Activated CD4-positive, alpha-beta T cell treated with anti-CD3 and anti-CD28 coated beads for 36 hours (primary cell): ENCODE measurements at regions not wholly inside any gene's neighbourhood (a gene's known extent, or its start where the extent isn't known, plus 50 kb on each side); places are given as distances from the start of the nearest gene placed in this dataset.
"Not testable (repeated sequence)": the region's sequence is repeated elsewhere in the genome, so short reads cannot be mapped to it uniquely, and the experiment has no call there.

Experiments used
- ATAC-seq: fragments of 200-7000 bp; cut with Tn5 transposase; one replicate; pipeline ENCODE4 v1.10.0; 2021; ENCODE audit warnings: mild to moderate bottlenecking, moderate library complexity
- CTCF ChIA-PET: fragments of 350-600 bp; sonication (Branson Sonifier 250); formaldehyde crosslinking; loops from one replicate; lab custom pipeline; 2021; ENCODE audit warnings: antibody characterized with exemption; lab: Charles Lee
- POLR2A ChIA-PET: fragments of 350-600 bp; sonication (Branson Sonifier 250); formaldehyde crosslinking; loops from one replicate; lab custom pipeline; 2021; ENCODE audit warnings: antibody characterized with exemption, inconsistent platforms; lab: Charles Lee
- DNase-seq: peaks from one replicate; pipeline ENCODE4 v3.0.0-alpha.2; 2020
- H3K27ac Mint-ChIP-seq: one replicate; pipeline ENCODE4 v1.8.0; 2021; ENCODE audit warnings: mixed read lengths
- H3K27me3 Mint-ChIP-seq: one replicate; pipeline ENCODE4 v1.8.0; 2021; ENCODE audit warnings: mixed read lengths
- H3K36me3 Mint-ChIP-seq: one replicate; pipeline ENCODE4 v1.8.0; 2021; ENCODE audit warnings: low read depth, mixed read lengths
- H3K4me1 Mint-ChIP-seq: one replicate; pipeline ENCODE4 v1.8.0; 2021; ENCODE audit warnings: mixed read lengths
- H3K4me3 Mint-ChIP-seq: one replicate; pipeline ENCODE4 v1.8.0; 2021; ENCODE audit warnings: mild to moderate bottlenecking, moderate library complexity, mixed read lengths
- H3K9me3 Mint-ChIP-seq: one replicate; pipeline ENCODE4 v1.8.0; 2021; ENCODE audit warnings: low read depth, mixed read lengths
- intact Hi-C, 2 experiments: fragments of 100-400 bp; cut with DNase I in 1 of 2; cut with micrococcal nuclease in 1 of 2; formaldehyde crosslinking; loops; one replicate each; pipeline versions ENCODE4 v1.14.2 to v1.15.1; 2022 to 2024; cut with DNase I, micrococcal nuclease

GRCh38 chr12:127819056-127819455 is 447.9 kb upstream of the TMEM132C start:
- ChIA-PET POLR2A (no interaction called here), CTCF (no interaction called here)
- H3K36me3 Mint-ChIP-seq, result no peaks in the 10 kb centered on the region
- ATAC-seq, result no peak
- peaks cover 13% of the 10 kb centered on the region for H3K9me3 Mint-ChIP-seq
- no peaks in the 10 kb centered on the region for H3K27me3 Mint-ChIP-seq
- no peak for DNase-seq
- H3K4me3 Mint-ChIP-seq, result no peak overlapping the region
- no peak overlapping the region for H3K27ac Mint-ChIP-seq
- H3K4me1 Mint-ChIP-seq, result no peaks in the 10 kb centered on the region
- intact Hi-C loops, result no loop called here

- no peaks in the 10 kb centered on the region for H3K27me3 Mint-ChIP-seq
- no peak overlapping the region for H3K27ac Mint-ChIP-seq
- peaks cover 8% of the 10 kb centered on the region for H3K9me3 Mint-ChIP-seq
- intact Hi-C loops, result no loop called here
- ATAC-seq, result no peak
- ChIA-PET POLR2A (no interaction called here), CTCF (interaction anchor here (0.8 kb wide), 1 partner anchor 77 kb away, joined by 3 read pairs; no protein-coding TSS in a partner anchor)
- H3K36me3 Mint-ChIP-seq, result no peaks in the 10 kb centered on the region
- no peak overlapping the region for H3K4me3 Mint-ChIP-seq
- no peak for DNase-seq
- H3K4me1 Mint-ChIP-seq, result no peaks in the 10 kb centered on the region
These were observed 446.7 kb upstream of the TMEM132C start for GRCh38 chr12:127820271-127820670.

GRCh38 chr12:127820846-127821245 is 446.1 kb upstream of the TMEM132C start:
- POLR2A ChIA-PET, result no interaction called here
- H3K27ac Mint-ChIP-seq, result no peak overlapping the region
- intact Hi-C loops, result no loop called here
- H3K4me3 Mint-ChIP-seq, result no peak overlapping the region
- H3K9me3 Mint-ChIP-seq, result peaks cover 9% of the 10 kb centered on the region
- H3K27me3 Mint-ChIP-seq, result no peaks in the 10 kb centered on the region
- H3K36me3 Mint-ChIP-seq, result no peaks in the 10 kb centered on the region
- ATAC-seq (no peak), DNase-seq (no peak)
- CTCF ChIA-PET, result interaction anchor here (0.8 kb wide), 1 partner anchor 77 kb away, joined by 3 read pairs; no protein-coding TSS in a partner anchor
- no peaks in the 10 kb centered on the region for H3K4me1 Mint-ChIP-seq

- POLR2A ChIA-PET, result no interaction called here
- ATAC-seq, result no peak
These were observed 444.1 kb upstream of the TMEM132C start for GRCh38 chr12:127822809-127823411.

GRCh38 chr12:127823801-127824200 is 443.2 kb upstream of the TMEM132C start:
- intact Hi-C loops, result no loop called here
- DNase-seq (no peak), ATAC-seq (no peak)
- Mint-ChIP-seq H3K27me3 (no peaks in the 10 kb centered on the region), H3K4me1 (no peaks in the 10 kb centered on the region), H3K27ac (no peak overlapping the region), H3K36me3 (no peaks in the 10 kb centered on the region), H3K4me3 (no peak overlapping the region), H3K9me3 (peaks cover 13% of the 10 kb centered on the region)
- ChIA-PET CTCF (no interaction called here), POLR2A (no interaction called here)

More at GRCh38 chr12:127822809-127823411, 444.1 kb upstream of the TMEM132C start:
- Mint-ChIP-seq H3K9me3 (peaks cover 9% of the 10 kb centered on the region), H3K4me1 (no peaks in the 10 kb centered on the region), H3K36me3 (no peaks in the 10 kb centered on the region), H3K4me3 (no peak overlapping the region), H3K27me3 (no peaks in the 10 kb centered on the region), H3K27ac (no peak overlapping the region)
- intact Hi-C loops, result no loop called here
- CTCF ChIA-PET, result no interaction called here
- no peak for DNase-seq

- Mint-ChIP-seq H3K9me3 (peaks cover 12% of the 10 kb centered on the region), H3K36me3 (no peaks in the 10 kb centered on the region), H3K4me3 (no peak overlapping the region), H3K4me1 (no peaks in the 10 kb centered on the region), H3K27me3 (no peaks in the 10 kb centered on the region), H3K27ac (no peak overlapping the region)
- no peak for ATAC-seq
- intact Hi-C loops, result no loop called here
- DNase-seq, result no peak
- ChIA-PET POLR2A (no interaction called here), CTCF (no interaction called here)
These were observed 437.5 kb upstream of the TMEM132C start for GRCh38 chr12:127829281-127830064.

GRCh38 chr12:127830065-127830460 is 436.9 kb upstream of the TMEM132C start:
- CTCF ChIA-PET, result no interaction called here
- H3K9me3 Mint-ChIP-seq, result peaks cover 12% of the 10 kb centered on the region
- H3K4me1 Mint-ChIP-seq, result no peaks in the 10 kb centered on the region
- POLR2A ChIA-PET, result no interaction called here
- intact Hi-C loops, result no loop called here
- H3K36me3 Mint-ChIP-seq, result no peaks in the 10 kb centered on the region
- no peak overlapping the region for H3K27ac Mint-ChIP-seq
- ATAC-seq (no peak), DNase-seq (no peak)
- no peak overlapping the region for H3K4me3 Mint-ChIP-seq
- H3K27me3 Mint-ChIP-seq, result no peaks in the 10 kb centered on the region

- Mint-ChIP-seq H3K27ac (no peak overlapping the region), H3K4me1 (no peaks in the 10 kb centered on the region), H3K9me3 (peaks cover 9% of the 10 kb centered on the region), H3K36me3 (no peaks in the 10 kb centered on the region), H3K27me3 (no peaks in the 10 kb centered on the region), H3K4me3 (no peak overlapping the region)
- ChIA-PET CTCF (no interaction called here), POLR2A (no interaction called here)
- no peak for ATAC-seq
- intact Hi-C loops, result no loop called here
- no peak for DNase-seq
These were observed 436.2 kb upstream of the TMEM132C start for GRCh38 chr12:127830730-127831129.

- Mint-ChIP-seq H3K4me3 (no peak overlapping the region), H3K27me3 (no peaks in the 10 kb centered on the region), H3K9me3 (peaks cover 9% of the 10 kb centered on the region), H3K4me1 (no peaks in the 10 kb centered on the region), H3K27ac (no peak overlapping the region), H3K36me3 (no peaks in the 10 kb centered on the region)
- no peak for ATAC-seq
- intact Hi-C loops, result no loop called here
- POLR2A ChIA-PET, result no interaction called here
- CTCF ChIA-PET, result no interaction called here
- no peak for DNase-seq
These were observed 434.8 kb upstream of the TMEM132C start for GRCh38 chr12:127832172-127832571.

- ATAC-seq, H3K27ac Mint-ChIP-seq, H3K4me1 Mint-ChIP-seq, H3K4me3 Mint-ChIP-seq, POLR2A ChIA-PET, H3K36me3 Mint-ChIP-seq, H3K9me3 Mint-ChIP-seq, intact Hi-C loops, H3K27me3 Mint-ChIP-seq, DNase-seq: not testable (repeated sequence)
- CTCF ChIA-PET, result interaction anchor here (0.6 kb wide), 1 partner anchor 1678 kb away, joined by 3 read pairs; no protein-coding TSS in a partner anchor
These were observed 430.2 kb upstream of the TMEM132C start for GRCh38 chr12:127836802-127837201.

- no peak for DNase-seq
- no peak for ATAC-seq
- Mint-ChIP-seq H3K4me1 (no peaks in the 10 kb centered on the region), H3K4me3 (no peak overlapping the region), H3K36me3 (no peaks in the 10 kb centered on the region), H3K27ac (no peak overlapping the region), H3K27me3 (peaks cover 2% of the 10 kb centered on the region), H3K9me3 (peaks cover 5% of the 10 kb centered on the region)
- CTCF ChIA-PET, result no interaction called here
- POLR2A ChIA-PET, result no interaction called here
- intact Hi-C loops, result no loop called here
These were observed 409.3 kb upstream of the TMEM132C start for GRCh38 chr12:127857661-127858060.

- Mint-ChIP-seq H3K9me3 (peaks cover 11% of the 10 kb centered on the region), H3K4me1 (no peaks in the 10 kb centered on the region), H3K27me3 (peaks cover 2% of the 10 kb centered on the region), H3K27ac (no peak overlapping the region), H3K4me3 (no peak overlapping the region), H3K36me3 (no peaks in the 10 kb centered on the region)
- intact Hi-C loops, result no loop called here
- ChIA-PET POLR2A (no interaction called here), CTCF (no interaction called here)
- ATAC-seq (no peak), DNase-seq (no peak)
These were observed 406.4 kb upstream of the TMEM132C start for GRCh38 chr12:127860536-127860935.
